GM12878 (cell line): ENCODE measurements at regions not wholly inside any gene's neighbourhood (a gene's known extent, or its start where the extent isn't known, plus 50 kb on each side); places are given as distances from the start of the nearest gene placed in this dataset.

ENCODE experiments used
- ATAC-seq: fragments of 200-7000 bp; cut with Tn5 transposase; 3 replicates; pipeline ENCODE4 v1.9.1; 2020; ENCODE audit warnings: mild to moderate bottlenecking, moderate library complexity
- BruUV-seq: library from RNA; stranded (reverse); fragments of 400-500 nt; replicated peaks from 2 replicates; lab custom pipeline; 2021; lab: Mats Ljungman, UMichigan
- CTCF ChIA-PET: fragments of 300-600 bp; sonication (Branson Sonifier 250); formaldehyde crosslinking; extraction: SDS; loops from one replicate; lab custom pipeline; 2021; ENCODE audit warnings: inconsistent platforms; lab: Yijun Ruan, JAX
- POLR2A ChIA-PET: fragments of 350-600 bp; formaldehyde crosslinking; extraction: SDS; loops from one replicate; lab custom pipeline; 2021; ENCODE audit warnings: inconsistent platforms; lab: Charles Lee
- RAD21 ChIA-PET: fragments of 300-600 bp; sonication (Branson Sonifier 250); formaldehyde crosslinking; loops from one replicate; lab custom pipeline; 2023; ENCODE audit warnings: antibody characterized with exemption; ENCODE audit not compliant: unreplicated experiment; lab: Charles Lee
- SMC1A ChIA-PET: fragments of 300-600 bp; sonication (Branson Sonifier 250); formaldehyde crosslinking; loops from one replicate; lab custom pipeline; 2023; ENCODE audit not compliant: unreplicated experiment, uncharacterized antibody; lab: Charles Lee
- DNase-seq: peaks from one replicate; pipeline ENCODE4 v3.0.0-alpha.2; 2011; ENCODE audit warnings: low read depth, low spot score
- FAIRE-seq: peaks from 3 replicates; lab custom pipeline; 2011; peaks lifted over from hg19 to GRCh38; lab: Jason Lieb, UNC
- H2AFZ ChIP-seq: 2 replicates; pipeline ENCODE4 v1.6.0; 2011; ENCODE audit warnings: low read depth, low read length, control low read depth; ENCODE audit not compliant: control insufficient read depth
- H3K27ac ChIP-seq: 2 replicates; pipeline ENCODE4 v1.5.1; 2011; ENCODE audit warnings: control low read depth; ENCODE audit not compliant: control insufficient read depth, insufficient read depth
- H3K27me3 ChIP-seq, 2 experiments: replicated peaks in 1 of 2; 2 replicates each; pipeline versions ENCODE4 v1.6.0 to v1.6.1; 2011; ENCODE audit warnings: low read length in 1 of 2; ENCODE audit not compliant: control insufficient read depth in 2 of 2, insufficient read depth in 2 of 2
- H3K36me3 ChIP-seq, 2 experiments: 2 replicates each; pipeline ENCODE4 v1.5.1; 2011; ENCODE audit warnings: low read length in 1 of 2; ENCODE audit not compliant: control insufficient read depth in 2 of 2, insufficient read depth in 2 of 2
- H3K4me1 ChIP-seq: 2 replicates; pipeline ENCODE4 v1.6.1; 2011; ENCODE audit warnings: mild to moderate bottlenecking, low read length, moderate library complexity, mixed read lengths; ENCODE audit not compliant: control insufficient read depth, insufficient read depth
- H3K4me2 ChIP-seq: 2 replicates; pipeline ENCODE4 v1.6.0; 2011; ENCODE audit warnings: control low read depth; ENCODE audit not compliant: control insufficient read depth, insufficient read depth
- H3K4me3 ChIP-seq: fragments of 200-600 bp; sonication (generic); 2 replicates; pipeline ENCODE4 v1.5.1; 2016
- H3K79me2 ChIP-seq: 2 replicates; pipeline ENCODE4 v1.6.0; 2011; ENCODE audit warnings: low read length; ENCODE audit not compliant: control insufficient read depth, insufficient read depth
- H3K9ac ChIP-seq: 2 replicates; pipeline ENCODE4 v1.8.0; 2011; ENCODE audit warnings: low read length, control low read depth, mixed read lengths; ENCODE audit not compliant: control insufficient read depth, insufficient read depth
- H3K9me3 ChIP-seq: replicated peaks from 3 replicates; pipeline ENCODE4 v1.5.1; 2011; ENCODE audit warnings: mild to moderate bottlenecking, low read length; ENCODE audit not compliant: control insufficient read depth, insufficient read depth
- H4K20me1 ChIP-seq: 2 replicates; pipeline ENCODE4 v1.6.0; 2011; ENCODE audit not compliant: control insufficient read depth, insufficient read depth
- BHLHE40 ChIP-seq, 2 experiments: fragments of 450-650 bp in 1 of 2; IDR thresholded peaks; 2 replicates each; pipeline ENCODE4 v1.6.1; 2011 to 2017; ENCODE audit warnings: low read depth in 2 of 2, borderline replicate concordance in 1 of 2, improper control_type of control experiment in 1 of 2, low read length in 1 of 2, mild to moderate bottlenecking in 1 of 2
- CHD1 ChIP-seq: IDR thresholded peaks from 2 replicates; pipeline ENCODE4 v1.6.1; 2012; ENCODE audit warnings: low read depth, low read length, improper control_type of control experiment
- FOXK2 ChIP-seq: fragments of 450-650 bp; IDR thresholded peaks from 2 replicates; pipeline ENCODE4 v1.6.1; 2017; ENCODE audit warnings: mild to moderate bottlenecking, moderate library complexity
- HCFC1 ChIP-seq: fragments of 150-350 bp; IDR thresholded peaks from 2 replicates; pipeline ENCODE4 v1.6.1; 2014; ENCODE audit warnings: low read length
- JUND ChIP-seq: IDR thresholded peaks from 2 replicates; pipeline ENCODE4 v1.6.1; 2012; ENCODE audit warnings: low read depth, mild to moderate bottlenecking, low read length, improper control_type of control experiment, moderate library complexity
- KAT2A ChIP-seq: conservative IDR thresholded peaks from 2 replicates; pipeline ENCODE4 v1.6.1; 2011; ENCODE audit warnings: low read depth, low read length; ENCODE audit not compliant: control insufficient read depth
- NFYB ChIP-seq: IDR thresholded peaks from 2 replicates; pipeline ENCODE4 v1.6.1; 2011; ENCODE audit warnings: low read depth, mild to moderate bottlenecking, low read length, improper control_type of control experiment, moderate library complexity; ENCODE audit not compliant: insufficient read depth
- POU2F2 ChIP-seq: IDR thresholded peaks from 3 replicates; pipeline ENCODE4 v1.6.1; 2011; ENCODE audit warnings: low read depth, mild to moderate bottlenecking, low read length, borderline replicate concordance
- RUNX3 ChIP-seq: IDR thresholded peaks from 2 replicates; pipeline ENCODE4 v1.6.1; 2012; ENCODE audit warnings: low read length, inconsistent platforms
- SMAD5 ChIP-seq: IDR thresholded peaks from 2 replicates; pipeline ENCODE4 v1.6.1; 2016; ENCODE audit warnings: antibody characterized with exemption, low read depth
- YY1 ChIP-seq: IDR thresholded peaks from 2 replicates; pipeline ENCODE4 v1.6.1; 2011; ENCODE audit warnings: low read depth, mild to moderate bottlenecking, low read length
- ZNF217 ChIP-seq: fragments of 450-650 bp; IDR thresholded peaks from 2 replicates; pipeline ENCODE4 v1.6.1; 2017; ENCODE audit warnings: antibody characterized with exemption, mild to moderate bottlenecking
- WGBS: methylation state at CpG from one replicate; pipeline ENCODE4 v1.1.6; 2016; ENCODE audit warnings: low lambda C conversion rate; ENCODE audit not compliant: insufficient replicate concordance, insufficient coverage; ENCODE audit errors: missing lambda C conversion rate; 5-methylcytosine and 5-hydroxymethylcytosine counted together
- in situ Hi-C: fragments of 300-500 bp; cut with MboI; formaldehyde crosslinking; loops from 9 replicates; pipeline ENCODE4 v1.14.3; 2018; ENCODE audit warnings: mixed read lengths
- intact Hi-C: fragments of 100-400 bp; cut with micrococcal nuclease; formaldehyde crosslinking; loops from one replicate; pipeline ENCODE4 v1.14.2; 2022; ENCODE audit not compliant: unreplicated experiment
- TF ChIP-seq, protein P1 (sequence below): fragments of 150-350 bp; IDR thresholded peaks from 2 replicates; pipeline ENCODE4 v1.6.1; 2016; ENCODE audit warnings: low read depth, low read length
- TF ChIP-seq, protein P2 (sequence below): IDR thresholded peaks from 2 replicates; pipeline ENCODE4 v1.6.1; 2011; ENCODE audit warnings: borderline replicate concordance, low read depth, mild to moderate bottlenecking, moderate library complexity, mixed read lengths, low read length; ENCODE audit not compliant: insufficient read depth; ENCODE audit errors: extremely low read length

DNA sequence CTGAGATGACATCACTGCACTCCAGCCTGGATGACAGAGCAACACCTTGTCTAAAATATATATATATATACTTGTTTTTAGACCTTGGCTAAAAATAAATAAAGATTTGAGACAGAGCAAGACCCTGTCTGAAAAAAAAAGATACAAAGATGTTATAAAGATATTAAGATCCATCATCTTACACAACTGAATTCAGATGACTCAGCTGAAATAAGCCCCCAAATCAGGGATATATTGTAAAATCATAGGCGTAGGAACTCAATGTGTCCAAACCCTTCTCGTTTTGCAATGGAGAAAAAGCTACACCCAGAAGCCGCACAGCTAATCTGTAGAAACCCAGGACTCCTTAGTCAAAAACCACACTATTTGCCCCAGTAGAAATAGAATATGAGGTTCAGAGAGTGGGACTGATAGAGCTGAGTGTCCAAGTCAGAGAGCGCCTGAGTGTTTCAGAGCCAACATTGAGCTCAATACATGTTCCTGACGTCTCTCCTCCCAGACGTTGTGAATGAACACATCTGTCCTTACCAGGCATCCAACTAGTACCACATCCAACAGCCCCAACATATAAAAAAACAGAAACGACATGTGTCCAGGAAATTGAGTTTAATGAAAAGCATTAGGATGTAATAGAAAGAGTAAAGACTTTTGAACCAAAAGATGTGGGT is 207.9 kb upstream of the BLID start:
- no peaks in the 10 kb centered on the region for H3K79me2 ChIP-seq
- TF ChIP-seq, protein P1, sequence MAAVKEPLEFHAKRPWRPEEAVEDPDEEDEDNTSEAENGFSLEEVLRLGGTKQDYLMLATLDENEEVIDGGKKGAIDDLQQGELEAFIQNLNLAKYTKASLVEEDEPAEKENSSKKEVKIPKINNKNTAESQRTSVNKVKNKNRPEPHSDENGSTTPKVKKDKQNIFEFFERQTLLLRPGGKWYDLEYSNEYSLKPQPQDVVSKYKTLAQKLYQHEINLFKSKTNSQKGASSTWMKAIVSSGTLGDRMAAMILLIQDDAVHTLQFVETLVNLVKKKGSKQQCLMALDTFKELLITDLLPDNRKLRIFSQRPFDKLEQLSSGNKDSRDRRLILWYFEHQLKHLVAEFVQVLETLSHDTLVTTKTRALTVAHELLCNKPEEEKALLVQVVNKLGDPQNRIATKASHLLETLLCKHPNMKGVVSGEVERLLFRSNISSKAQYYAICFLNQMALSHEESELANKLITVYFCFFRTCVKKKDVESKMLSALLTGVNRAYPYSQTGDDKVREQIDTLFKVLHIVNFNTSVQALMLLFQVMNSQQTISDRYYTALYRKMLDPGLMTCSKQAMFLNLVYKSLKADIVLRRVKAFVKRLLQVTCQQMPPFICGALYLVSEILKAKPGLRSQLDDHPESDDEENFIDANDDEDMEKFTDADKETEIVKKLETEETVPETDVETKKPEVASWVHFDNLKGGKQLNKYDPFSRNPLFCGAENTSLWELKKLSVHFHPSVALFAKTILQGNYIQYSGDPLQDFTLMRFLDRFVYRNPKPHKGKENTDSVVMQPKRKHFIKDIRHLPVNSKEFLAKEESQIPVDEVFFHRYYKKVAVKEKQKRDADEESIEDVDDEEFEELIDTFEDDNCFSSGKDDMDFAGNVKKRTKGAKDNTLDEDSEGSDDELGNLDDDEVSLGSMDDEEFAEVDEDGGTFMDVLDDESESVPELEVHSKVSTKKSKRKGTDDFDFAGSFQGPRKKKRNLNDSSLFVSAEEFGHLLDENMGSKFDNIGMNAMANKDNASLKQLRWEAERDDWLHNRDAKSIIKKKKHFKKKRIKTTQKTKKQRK, result no peak
- TF ChIP-seq, protein P2, sequence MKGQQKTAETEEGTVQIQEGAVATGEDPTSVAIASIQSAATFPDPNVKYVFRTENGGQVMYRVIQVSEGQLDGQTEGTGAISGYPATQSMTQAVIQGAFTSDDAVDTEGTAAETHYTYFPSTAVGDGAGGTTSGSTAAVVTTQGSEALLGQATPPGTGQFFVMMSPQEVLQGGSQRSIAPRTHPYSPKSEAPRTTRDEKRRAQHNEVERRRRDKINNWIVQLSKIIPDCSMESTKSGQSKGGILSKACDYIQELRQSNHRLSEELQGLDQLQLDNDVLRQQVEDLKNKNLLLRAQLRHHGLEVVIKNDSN, result no peak
- TF ChIP-seq JUND (no peak), NFYB (no peak), KAT2A (no peak), POU2F2 (no peak), SMAD5 (no peak), RUNX3 (no peak), FOXK2 (no peak), HCFC1 (no peak), ZNF217 (no peak), BHLHE40 (IDR thresholded peaks at IDR 0.05; ENCODE audit: borderline replicate concordance in 1 of 2, low read depth in 2 of 2, low read length in 1 of 2) (no peak), YY1 (no peak), CHD1 (no peak)
- no peak overlapping the region for H3K4me3 ChIP-seq
- no peaks in the 10 kb centered on the region for H3K9me3 ChIP-seq
- ChIA-PET RAD21 (no interaction called here), POLR2A (no interaction called here), CTCF (interaction anchor here (0.6 kb wide), 1 partner anchor 31 kb away, joined by 4 read pairs; no protein-coding TSS in a partner anchor), SMC1A (no interaction called here)
- FAIRE-seq, result no peak
- H3K4me2 ChIP-seq, result no peak overlapping the region
- BruUV-seq, result no TSS peak
- 32% methylated on average over 7 of the region's 7 CpGs for WGBS
- no peak for DNase-seq
- H3K9ac ChIP-seq, result no peak overlapping the region
- no peaks in the 10 kb centered on the region; a peak in 1 of 4 replicates for H3K27me3 ChIP-seq
- H2AFZ ChIP-seq, result no peak overlapping the region
- intact Hi-C loops, result no loop called here
- ATAC-seq, result no peak
- no peaks in the 10 kb centered on the region for H4K20me1 ChIP-seq
- in situ Hi-C loops, result no loop called here
- no peak overlapping the region for H3K27ac ChIP-seq
- no peaks in the 10 kb centered on the region for H3K4me1 ChIP-seq
- H3K36me3 ChIP-seq, result no peaks in the 10 kb centered on the region
